ENCODE measurements at regions not wholly inside any gene's neighbourhood (a gene's known extent, or its start where the extent isn't known, plus 50 kb on each side); places are given as distances from the start of the nearest gene placed in this dataset.

DNA sequence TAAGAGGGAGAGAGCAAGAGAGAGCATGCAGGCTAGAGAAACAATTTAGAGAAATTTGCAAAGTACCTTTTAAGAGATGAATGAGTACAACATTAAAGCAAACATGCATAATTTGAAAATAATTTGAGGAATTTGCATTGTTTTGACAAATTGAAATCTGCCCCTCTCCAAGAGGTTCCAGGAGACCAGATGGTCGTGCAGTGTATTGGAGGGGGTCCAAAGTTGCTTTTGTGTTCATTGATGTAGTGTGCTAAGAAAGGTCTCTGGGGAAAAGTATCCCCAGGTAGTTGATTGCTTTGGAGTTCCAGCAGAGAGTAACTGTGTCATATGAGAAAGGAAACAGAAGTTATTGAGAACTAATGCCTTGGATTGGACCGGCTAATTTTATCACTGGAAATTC is 635.0 kb upstream of the TENM3 start:
- DNase-seq (ENCODE audit: low read depth in 2 of 2) = no peak

DNA sequence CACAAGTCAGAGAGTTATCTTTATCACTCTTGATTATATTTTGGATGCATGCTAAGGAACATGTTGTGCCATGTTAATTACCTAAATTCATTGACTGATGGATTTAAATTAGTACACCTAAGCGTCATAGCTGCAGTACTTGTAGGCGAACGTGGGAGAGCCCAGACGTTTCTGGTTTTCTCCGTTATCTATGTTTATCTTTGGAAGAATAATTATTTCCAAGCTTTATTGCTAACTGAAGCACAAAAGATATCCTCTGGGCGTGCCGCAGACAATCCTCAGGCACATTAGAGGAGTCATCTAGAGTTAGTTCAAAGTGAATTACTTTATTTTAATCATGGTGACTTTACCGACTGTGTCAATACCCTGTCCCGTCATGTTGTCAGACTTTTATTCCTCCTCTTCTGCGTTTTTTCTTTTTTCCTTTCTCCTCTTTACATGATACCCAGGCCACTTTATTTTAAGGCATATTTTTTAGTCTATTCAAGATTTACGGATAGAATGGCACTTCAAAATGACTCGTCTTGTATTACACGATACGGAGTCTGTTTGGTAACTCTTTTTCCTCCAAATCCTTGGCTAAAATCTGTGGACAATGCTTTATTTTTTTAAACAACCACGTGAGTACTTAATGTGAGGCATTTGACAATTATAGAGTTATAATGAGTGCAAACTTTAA is 632.0 kb upstream of the TENM3 start:
- no peak for DNase-seq (ENCODE audit: low read depth in 2 of 2)

DNA sequence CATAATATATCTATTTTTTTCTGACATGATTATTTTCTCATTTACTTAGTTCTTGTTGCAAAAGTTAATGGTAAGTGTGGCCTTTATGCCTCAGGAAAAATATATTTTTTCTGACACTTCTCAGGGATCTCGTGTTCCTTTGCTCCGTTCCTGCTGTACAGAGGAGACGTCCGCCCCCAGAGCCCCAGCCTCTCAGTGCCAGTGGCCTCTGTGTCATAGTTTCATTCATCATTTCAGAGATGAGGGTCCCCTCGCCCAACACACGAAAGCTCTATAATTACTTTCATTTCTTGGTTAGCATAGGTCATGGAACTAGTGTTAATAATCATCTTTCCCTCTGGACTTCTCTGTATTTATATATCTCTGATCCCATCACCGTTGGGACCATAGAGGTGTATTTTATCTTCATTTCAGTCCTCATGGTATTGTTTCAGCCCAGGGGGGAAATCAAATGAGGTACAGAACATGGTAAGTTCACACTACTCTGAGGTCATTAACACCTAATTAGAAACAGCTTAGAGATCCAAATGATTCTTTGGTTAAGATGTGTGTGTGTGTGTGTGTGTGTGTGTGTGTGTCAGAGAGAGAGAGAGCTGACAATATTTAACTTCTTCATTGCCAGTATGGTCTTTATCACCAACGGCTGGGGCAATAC is 631.1 kb upstream of the TENM3 start:
- no peak for DNase-seq (ENCODE audit: low read depth in 2 of 2)

DNA sequence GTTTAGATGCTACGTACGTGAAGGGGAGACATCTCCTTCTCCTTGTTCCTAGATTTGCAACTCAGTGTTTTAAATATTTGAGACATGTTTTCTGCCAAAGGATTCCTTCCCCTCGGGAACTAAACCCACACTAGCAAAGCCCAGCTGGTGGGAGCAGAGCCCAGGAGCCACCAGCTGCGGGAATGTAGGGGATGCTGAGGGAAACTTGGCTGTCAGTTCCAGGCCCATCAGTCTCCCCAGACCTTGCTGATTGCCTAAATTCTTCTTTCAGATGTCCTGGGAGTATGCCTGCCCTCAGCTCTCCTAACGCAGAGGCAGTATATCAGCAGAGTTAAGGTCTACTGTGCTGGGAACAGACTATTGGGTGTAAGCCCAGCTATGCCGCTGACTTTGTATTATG is 630.0 kb upstream of the TENM3 start:
- DNase-seq (ENCODE audit: low read depth in 2 of 2) = no peak

DNA sequence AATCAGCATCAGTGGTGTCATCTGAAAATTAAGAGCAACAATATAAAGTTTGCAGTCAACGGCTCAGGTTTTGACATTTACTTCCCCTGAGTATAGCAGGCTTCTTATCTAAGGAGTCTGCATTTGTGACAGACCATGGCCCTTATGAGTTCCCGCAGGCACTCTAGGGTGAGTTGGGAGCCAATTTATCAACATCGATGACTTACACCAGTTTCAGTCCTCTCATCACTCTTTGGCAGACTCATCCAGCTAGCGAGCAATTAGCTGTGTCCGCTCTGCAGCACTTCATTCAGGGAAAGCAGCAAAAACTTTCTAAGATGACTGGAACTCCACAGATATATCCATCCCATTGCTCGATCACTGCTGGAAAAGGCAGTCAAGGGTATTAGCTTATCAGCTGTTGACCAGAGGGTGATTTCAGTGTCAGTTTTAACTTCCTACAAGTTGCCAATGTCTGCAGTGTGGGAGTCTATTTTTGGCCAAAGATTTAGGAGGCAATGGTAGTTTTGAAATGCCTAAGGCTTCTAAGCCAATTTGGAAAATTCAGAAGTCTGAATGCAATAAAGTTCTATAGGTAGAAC is 625.1 kb upstream of the TENM3 start:
- DNase-seq (ENCODE audit: low read depth in 2 of 2) = no peak

DNA sequence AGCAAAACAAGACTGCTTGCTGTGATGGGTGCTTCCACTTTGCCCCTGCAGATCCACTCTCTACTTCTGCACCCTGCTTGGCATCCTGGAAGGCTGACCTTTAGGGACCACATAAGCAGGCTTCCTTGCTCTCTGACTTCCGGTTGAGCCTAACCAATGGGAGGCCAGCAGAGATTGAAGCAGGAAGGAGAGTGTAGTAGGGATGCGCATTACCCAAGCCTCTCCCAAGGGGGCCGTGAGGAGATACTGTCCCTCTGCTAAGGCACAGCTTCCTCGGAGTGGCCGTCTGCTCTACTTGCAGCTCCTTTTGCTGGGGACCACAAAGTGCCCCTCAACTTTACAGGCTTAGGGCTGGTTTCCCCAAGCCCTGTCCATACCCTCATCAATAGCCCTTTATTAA is 624.3 kb upstream of the TENM3 start:
- no peak for DNase-seq (ENCODE audit: low read depth in 2 of 2)

DNA sequence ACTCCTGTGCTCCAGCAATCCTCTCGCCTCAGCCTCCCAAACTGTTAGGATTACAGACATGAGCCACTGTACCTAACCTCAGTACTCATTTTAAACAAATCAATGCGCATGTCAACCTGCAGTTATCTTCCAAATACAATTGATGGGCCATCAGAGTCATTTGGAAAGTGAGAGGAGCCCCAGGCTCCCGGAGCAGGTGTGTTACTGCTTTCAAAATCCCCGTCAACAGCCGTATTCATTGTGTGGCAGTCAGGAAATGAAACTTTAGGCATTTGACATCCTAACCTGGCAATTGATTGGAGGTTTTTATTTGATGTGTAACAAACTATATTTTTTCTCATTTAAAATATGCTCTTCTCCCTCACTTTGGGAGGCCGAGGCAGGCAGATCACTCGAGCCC is 623.6 kb upstream of the TENM3 start:
- no peak for DNase-seq (ENCODE audit: low read depth in 2 of 2)

DNA sequence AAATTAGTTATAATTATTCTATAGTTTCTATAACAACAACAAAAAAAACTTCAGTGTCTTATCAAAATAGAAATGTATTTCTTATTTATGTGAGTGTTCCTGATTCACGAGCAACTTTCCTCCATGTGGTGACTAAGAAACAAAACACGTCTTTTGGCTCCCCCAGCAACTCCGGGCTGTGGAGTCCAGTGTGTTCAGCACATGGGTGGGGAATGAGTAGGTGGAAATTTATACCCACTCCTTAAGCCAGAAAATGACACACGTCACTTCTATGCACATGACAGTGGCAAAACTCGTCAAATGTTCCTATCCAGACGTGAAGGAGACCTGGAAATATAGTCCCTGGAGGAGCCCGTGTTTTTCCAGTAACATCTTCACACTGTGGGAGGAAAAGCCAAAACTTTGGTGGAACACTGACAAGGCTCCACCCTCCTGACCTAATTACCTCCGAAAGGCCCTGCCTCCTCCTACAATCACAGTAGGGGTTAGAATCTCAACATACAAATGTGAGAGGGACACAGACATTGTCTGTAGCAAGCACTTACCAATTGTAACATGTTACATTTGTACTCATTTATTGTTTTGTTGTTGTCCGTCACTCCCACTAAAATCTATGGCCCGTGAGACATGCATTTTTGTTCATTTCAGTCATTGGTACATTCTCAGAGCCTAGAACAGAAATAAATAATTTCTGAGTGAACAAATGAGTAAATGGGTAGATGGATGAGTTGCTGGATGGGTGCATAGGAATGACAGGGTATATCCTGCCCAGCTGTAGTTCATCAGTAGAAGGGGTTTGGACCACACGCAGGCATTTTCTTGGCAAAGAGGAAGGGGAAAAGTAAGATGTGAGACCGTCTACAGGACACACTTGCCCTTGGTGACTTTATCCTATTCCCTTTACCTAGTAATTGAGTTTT is 605.8 kb upstream of the TENM3 start:
- DNase-seq (ENCODE audit: low read depth in 2 of 2) = no peak

DNA sequence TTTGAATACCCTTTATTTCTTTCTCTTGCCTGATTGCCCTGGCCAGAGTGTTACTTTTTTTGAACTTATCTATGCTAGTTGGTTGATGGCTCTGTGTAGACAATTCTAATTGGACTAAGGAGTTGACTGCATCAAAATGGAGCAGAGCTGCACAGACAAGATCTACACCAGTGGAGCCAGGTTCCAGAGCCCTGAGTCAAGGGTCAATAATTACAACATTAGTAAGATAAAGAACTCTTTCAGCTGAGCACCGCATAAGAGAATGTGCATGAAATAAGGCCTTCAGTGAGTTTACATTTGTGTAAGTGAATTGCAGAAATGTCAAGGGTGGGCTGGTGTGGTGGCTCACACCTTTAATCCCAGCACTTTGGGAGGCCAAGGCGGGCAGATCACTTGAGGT is 599.7 kb upstream of the TENM3 start:
- no peak for DNase-seq (ENCODE audit: low read depth in 2 of 2)

DNA sequence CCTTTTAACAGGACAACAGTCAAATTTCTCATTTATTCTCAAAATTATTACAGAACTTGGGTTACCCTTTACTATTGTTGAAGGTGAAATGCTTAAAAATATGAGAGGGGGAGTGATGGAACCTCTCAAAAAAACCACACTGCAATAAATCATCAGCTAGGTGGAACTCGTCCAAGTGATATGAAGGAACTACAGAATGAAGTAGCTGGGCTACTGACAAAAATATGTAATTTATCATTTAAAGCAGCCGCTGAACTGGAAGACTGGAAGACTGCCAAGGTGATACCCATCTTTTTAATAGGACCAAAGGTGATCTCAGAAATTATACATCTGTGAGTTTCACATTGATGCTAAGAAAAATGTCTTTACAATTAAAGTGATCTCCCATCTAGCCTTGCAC is 597.7 kb upstream of the TENM3 start:
- no peak for DNase-seq (ENCODE audit: low read depth in 2 of 2)

DNA sequence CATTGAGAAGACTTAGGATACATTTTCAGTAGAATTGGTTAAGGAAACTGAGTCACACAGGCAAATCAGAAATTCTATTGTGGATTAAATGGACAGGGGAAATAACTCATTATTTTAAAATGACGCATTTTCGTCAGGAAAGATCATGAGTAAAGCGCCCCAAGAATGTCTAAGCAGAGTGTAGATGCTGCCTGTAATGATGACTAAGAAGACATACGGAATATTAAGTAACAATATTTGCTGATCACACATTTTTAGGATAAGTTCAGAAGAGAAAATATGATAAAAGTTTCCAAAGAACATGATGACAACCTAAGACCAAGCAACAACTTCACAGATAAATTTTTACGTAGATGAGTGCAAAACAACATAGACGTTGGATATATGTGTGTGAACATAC is 596.3 kb upstream of the TENM3 start:
- DNase-seq (ENCODE audit: low read depth in 2 of 2) = no peak

DNA sequence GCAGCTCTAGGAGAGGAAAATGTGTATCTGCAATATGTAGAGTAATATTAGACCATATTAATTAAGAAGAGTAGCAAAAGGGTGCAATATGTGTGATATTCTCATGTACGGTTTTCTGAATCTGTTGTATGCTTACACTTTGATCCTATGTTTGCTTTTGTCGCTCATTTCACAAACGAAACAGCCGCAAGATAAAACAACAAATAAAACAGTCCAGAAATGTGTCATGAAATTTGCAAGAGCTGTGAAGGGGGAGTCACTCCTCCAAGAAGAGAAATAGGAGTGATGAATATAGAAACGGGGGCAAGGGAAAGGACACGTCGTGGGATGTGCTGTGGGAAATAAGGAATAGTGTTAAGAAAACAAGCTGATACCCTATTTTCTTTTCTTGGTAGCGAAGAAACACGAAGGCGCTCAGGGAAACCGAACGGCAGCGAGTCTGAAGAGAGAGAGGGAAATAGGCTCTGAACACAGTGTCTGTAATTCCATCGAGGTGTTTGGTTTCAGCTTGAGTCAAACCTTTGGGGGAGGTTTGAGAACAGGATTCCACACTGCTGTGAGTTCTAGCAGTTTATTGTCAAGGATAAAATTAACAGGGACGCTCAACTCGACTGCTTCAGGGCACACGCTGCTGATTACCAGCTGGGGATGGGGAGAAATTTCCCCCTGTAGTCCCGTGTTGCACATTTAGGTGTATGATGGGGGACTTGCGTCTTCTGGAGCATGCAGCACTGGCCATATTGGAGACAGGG is 595.6 kb upstream of the TENM3 start:
- no peak for DNase-seq (ENCODE audit: low read depth in 2 of 2)

DNA sequence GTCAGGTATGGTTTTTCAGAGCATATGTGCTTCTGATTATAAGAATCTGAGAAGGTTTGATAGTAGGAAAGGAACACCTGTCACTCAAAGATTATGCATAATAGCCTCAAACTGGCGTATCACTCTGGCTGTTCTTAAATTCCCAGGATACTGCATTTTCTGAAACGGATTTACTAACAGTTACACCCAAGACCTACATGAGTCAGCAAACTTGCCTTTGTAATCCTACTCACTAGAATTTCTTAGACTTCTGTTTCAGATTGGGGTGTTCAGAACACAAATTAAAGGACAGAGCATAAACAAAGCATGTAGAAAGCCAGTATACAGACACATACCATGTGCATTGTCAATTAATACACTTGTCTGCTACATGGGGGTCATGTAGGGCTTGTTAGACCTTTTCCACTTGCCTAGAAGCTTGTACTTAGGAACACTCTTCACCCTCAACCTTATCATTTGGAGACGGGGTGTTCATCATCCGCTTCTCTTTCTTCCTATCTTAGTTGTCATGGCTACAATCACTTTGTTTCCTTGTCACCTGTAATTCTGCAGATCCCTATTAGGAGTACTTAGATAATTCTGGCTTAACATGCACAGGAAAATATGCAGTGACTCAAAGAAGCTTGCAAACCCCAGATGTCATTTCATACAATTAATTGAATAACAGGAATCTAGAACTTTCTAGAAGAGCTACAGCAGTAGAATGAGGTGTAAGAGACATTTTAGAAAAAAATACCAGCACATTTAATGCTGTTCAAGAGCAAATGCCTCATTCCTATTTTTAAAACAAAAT is 593.0 kb upstream of the TENM3 start:
- no peak for DNase-seq (ENCODE audit: low read depth in 2 of 2)

DNA sequence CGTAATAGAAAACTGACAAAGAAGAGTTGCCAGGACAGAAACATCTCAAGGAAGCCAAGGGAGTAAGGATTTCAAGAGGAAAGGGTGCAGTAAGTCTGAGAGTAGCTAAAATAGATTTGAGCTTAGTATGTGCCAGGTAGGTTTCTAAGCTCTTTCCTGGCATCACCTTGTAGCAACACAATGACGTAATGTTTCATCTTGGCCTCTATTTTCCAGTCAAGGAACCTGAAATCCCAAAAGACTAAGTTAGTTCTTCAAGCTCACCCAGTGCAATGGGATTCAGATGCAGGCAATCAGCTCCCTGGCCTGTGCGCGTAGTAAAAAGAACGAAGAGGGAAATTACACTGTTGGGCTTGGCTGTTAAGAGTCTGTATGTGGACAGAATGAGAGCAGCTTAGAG is 586.5 kb upstream of the TENM3 start:
- DNase-seq (ENCODE audit: low read depth in 2 of 2) = no peak

DNA sequence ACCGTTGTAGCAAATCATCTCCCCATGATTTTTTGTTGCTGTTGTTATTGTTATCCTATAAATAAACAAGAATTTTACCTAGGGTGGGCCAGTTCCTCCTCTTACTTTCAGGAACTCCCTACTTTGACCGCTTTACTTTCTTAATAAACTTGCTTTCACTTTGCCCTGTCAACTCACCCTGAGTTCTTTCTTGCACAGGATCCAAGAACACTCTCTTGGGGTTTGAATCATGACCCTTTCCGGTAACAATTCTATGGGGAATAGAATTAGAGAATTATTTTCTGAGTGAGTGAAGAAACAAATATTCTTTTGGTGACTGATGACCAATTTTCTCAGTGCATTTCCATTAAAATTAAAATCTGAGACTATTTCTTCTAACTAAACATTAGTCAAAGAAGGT is 584.0 kb upstream of the TENM3 start:
- DNase-seq (ENCODE audit: low read depth in 2 of 2) = no peak

DNA sequence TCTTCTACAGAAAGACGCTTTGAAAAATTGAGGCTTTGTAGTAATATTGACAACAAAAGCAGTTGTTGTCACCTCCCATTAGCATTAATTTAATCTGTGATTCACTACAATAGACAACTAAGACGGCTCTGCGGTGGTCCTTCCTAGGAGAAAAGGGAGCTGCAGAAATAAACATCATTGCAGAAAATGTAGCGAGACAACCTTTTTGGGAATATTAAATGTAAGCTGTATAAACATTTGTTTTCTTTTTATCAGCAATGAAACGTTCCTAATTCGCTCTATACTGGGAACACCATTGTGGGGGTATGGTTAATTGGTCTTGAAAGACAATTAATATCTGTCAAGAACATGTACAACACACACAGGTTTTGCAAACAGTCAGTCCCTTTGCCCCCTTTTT is 583.3 kb upstream of the TENM3 start:
- no peak for DNase-seq (ENCODE audit: low read depth in 2 of 2)

DNA sequence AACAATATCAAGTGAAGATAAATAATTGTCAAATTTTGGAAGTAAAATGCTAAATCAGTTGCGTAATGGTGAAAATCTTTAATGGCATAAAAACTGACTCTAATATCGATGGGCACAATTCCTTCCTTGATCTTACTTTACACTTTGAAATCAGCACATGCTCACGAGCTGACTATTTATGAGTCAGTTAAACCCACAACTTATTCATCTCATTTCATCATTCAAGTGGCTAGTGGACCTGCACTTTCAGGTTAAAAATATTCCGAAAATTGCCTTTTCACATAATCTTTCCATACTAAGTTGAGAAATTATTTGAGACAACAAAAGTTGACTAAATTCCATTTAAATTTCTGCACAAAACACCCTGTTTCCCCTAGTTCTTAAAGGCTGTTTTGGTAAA is 582.1 kb upstream of the TENM3 start:
- no peak for DNase-seq (ENCODE audit: low read depth in 2 of 2)

DNA sequence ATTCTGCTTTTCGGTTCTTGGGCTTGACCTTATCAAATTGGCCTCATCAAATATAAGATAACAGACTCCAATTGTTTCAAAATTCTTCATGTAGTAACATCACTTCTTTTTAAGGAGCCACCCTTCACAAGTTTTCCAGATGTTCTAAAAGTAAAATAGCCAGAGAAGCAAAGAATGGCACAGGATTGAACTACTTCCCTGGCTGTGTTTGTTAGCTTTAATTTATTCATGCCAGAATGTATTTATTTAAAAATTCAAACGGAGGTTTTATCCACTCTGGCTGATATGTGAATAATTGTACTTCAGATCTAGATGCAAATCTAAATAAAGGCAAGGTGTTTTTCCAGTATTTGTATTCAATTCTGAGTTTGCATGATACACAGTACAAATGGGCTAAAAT is 581.3 kb upstream of the TENM3 start:
- no peak for DNase-seq (ENCODE audit: low read depth in 2 of 2)

DNA sequence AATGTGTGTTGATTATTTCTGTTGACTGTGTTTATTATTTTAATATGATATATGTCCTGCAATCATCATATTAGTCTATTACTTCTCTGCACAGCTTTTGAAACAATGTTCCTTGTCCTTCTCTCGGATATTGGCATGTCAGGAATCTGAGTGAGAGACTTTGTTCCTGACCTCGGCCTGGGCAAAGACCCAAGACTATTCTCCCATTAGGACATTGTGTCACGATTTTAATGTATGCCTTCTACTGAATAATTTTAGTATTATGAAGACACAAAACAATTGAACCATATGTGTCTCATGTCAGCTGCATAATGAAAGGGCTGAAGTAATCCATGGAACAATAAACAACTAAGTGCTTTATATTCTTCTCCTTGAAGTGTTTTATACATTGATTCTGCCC is 580.8 kb upstream of the TENM3 start:
- DNase-seq (ENCODE audit: low read depth in 2 of 2) = no peak

DNA sequence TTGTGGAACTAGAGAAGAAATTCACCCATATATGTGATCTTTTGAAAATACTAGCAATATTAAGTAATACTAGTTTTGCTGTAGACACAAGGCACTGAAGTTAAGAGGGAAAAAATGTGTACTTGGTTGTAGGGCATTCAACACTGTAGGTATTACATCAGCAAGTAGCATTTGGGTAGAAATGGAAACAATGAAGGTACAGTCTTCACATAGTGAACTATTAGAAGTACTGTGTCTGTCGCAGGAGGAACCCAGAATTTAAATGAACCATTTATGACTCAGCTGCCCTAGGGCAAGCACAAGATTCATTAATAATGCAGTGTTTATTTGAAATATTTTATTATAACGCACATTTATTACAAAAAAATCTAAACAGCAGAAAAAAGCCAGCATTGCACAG is 572.7 kb upstream of the TENM3 start:
- DNase-seq (ENCODE audit: low read depth in 2 of 2) = no peak

DNA sequence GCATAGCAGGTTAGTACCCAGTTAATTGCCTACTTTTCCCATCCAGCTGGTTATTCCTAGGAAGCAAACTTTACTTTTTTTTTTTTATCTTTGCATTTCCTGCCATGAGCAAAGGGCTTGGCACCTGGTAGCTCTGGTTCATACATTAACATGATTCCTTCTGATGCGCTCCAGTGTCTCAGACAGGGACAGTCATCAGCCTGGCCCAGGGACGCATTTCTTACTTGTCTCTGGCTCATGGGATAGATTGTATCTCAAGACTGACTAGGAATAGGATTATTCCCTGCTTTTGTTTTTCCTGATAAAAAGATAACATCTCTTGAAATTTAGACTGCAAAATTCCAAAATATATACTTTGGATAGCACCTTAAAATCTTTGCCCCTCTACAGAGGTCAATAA is 571.5 kb upstream of the TENM3 start:
- DNase-seq (ENCODE audit: low read depth in 2 of 2) = no peak
